ENCODE measurements at regions not wholly inside any gene's neighbourhood (a gene's known extent, or its start where the extent isn't known, plus 50 kb on each side); places are given as distances from the start of the nearest gene placed in this dataset.

DNA sequence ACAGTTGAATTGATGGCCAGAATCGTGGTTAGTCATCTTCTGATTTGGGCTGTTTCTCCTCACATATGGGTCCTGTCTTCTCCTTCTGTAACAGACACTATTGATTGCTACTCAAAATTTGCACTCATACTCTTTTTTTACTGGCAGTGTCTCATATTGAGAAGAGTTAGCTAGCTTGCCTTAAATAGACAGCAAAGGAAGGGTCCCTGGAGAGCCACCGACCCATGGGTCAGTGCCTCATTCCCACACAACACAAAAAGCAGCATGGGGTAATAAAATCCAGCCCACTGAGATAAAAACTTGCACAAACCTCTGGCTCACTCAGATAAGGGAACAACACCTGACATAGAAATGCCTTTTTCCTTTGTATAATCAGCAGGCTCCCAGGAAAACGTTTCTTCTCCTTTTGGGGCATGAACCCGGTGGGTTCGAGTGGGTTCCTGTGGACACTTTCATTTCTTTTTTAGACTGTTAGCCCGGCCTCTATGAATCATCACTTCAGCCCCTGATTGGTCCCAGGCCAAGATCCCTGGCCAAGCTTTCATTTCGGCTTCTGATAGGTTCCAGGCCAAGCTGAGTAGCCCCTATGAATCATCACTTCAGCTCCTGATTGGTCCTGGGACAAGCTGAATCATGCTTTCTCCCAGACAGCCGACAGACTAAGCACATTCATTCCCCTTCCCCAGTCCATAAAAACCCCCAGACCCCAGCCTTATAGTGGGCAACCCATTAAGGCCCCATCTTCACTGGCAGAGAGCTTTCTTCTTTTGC lies 408.1 kb downstream of the DCAF12L2 start:
- TF ChIP-seq, protein P1, sequence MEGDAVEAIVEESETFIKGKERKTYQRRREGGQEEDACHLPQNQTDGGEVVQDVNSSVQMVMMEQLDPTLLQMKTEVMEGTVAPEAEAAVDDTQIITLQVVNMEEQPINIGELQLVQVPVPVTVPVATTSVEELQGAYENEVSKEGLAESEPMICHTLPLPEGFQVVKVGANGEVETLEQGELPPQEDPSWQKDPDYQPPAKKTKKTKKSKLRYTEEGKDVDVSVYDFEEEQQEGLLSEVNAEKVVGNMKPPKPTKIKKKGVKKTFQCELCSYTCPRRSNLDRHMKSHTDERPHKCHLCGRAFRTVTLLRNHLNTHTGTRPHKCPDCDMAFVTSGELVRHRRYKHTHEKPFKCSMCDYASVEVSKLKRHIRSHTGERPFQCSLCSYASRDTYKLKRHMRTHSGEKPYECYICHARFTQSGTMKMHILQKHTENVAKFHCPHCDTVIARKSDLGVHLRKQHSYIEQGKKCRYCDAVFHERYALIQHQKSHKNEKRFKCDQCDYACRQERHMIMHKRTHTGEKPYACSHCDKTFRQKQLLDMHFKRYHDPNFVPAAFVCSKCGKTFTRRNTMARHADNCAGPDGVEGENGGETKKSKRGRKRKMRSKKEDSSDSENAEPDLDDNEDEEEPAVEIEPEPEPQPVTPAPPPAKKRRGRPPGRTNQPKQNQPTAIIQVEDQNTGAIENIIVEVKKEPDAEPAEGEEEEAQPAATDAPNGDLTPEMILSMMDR (conservative IDR thresholded peaks at IDR 0.05; ENCODE audit: low read depth, low read length): no peak
- TF ChIP-seq EZH2phosphoT487 (IDR thresholded peaks at IDR 0.05; ENCODE audit: borderline replicate concordance, low read length): no peak
